GM19043 (cell line): ENCODE measurements at regions not wholly inside any gene's neighbourhood (a gene's known extent, or its start where the extent isn't known, plus 50 kb on each side); places are given as distances from the start of the nearest gene placed in this dataset.
"Not testable (repeated sequence)": the region's sequence is repeated elsewhere in the genome, so short reads cannot be mapped to it uniquely, and the experiment has no call there.

Experiments used
- ATAC-seq: cut with Tn5 transposase; IDR thresholded peaks from one replicate; pipeline ENCODE4 v1.9.1; 2021; ENCODE audit warnings: low read depth; ENCODE audit not compliant: unreplicated experiment

- no peak for ATAC-seq
Observed at GRCh38 chr3:174442302-174442682, 416.8 kb upstream of the NAALADL2 start.

- no peak for ATAC-seq
Observed at GRCh38 chr3:174444391-174444790, 414.7 kb upstream of the NAALADL2 start.

GRCh38 chr3:174457758-174458157, 401.4 kb upstream of the NAALADL2 start:
- ATAC-seq: no peak

GRCh38 chr3:174460831-174461230, 398.3 kb upstream of the NAALADL2 start:
- no peak for ATAC-seq

- no peak for ATAC-seq
Observed at GRCh38 chr3:174462916-174463315, 396.2 kb upstream of the NAALADL2 start.

GRCh38 chr3:174465177-174465576, 394.0 kb upstream of the NAALADL2 start:
- ATAC-seq: no peak

- no peak for ATAC-seq
Observed at GRCh38 chr3:174466471-174467054, 392.6 kb upstream of the NAALADL2 start.

GRCh38 chr3:174477491-174477890, 381.6 kb upstream of the NAALADL2 start:
- no peak for ATAC-seq

GRCh38 chr3:174480767-174481166, 378.4 kb upstream of the NAALADL2 start:
- no peak for ATAC-seq

GRCh38 chr3:174482541-174482940, 376.6 kb upstream of the NAALADL2 start:
- no peak for ATAC-seq

- ATAC-seq: no peak
Observed at GRCh38 chr3:174483254-174483653, 375.9 kb upstream of the NAALADL2 start.

- ATAC-seq: not testable (repeated sequence)
Observed at GRCh38 chr3:174483856-174484255, 375.3 kb upstream of the NAALADL2 start.

- ATAC-seq: no peak
Observed at GRCh38 chr3:174488527-174488926, 370.6 kb upstream of the NAALADL2 start.

GRCh38 chr3:174495311-174495710, 363.8 kb upstream of the NAALADL2 start:
- ATAC-seq: no peak

- no peak for ATAC-seq
Observed at GRCh38 chr3:174495928-174496327, 363.2 kb upstream of the NAALADL2 start.

- no peak for ATAC-seq
Observed at GRCh38 chr3:174498638-174499037, 360.5 kb upstream of the NAALADL2 start.

GRCh38 chr3:174505266-174505665, 353.9 kb upstream of the NAALADL2 start:
- no peak for ATAC-seq

GRCh38 chr3:174524203-174524602, 334.9 kb upstream of the NAALADL2 start:
- no peak for ATAC-seq

GRCh38 chr3:174529298-174529697, 329.8 kb upstream of the NAALADL2 start:
- no peak for ATAC-seq

GRCh38 chr3:174531262-174531982, 327.7 kb upstream of the NAALADL2 start:
- ATAC-seq: no peak

- ATAC-seq: no peak
Observed at GRCh38 chr3:174532216-174532615, 326.9 kb upstream of the NAALADL2 start.

GRCh38 chr3:174532776-174533175, 326.4 kb upstream of the NAALADL2 start:
- no peak for ATAC-seq
